Ovary (tissue), 7 donors: ENCODE measurements at regions not wholly inside any gene's neighbourhood (a gene's known extent, or its start where the extent isn't known, plus 50 kb on each side); places are given as distances from the start of the nearest gene placed in this dataset.

Source experiments
- DNase-seq, 5 donors: peaks; one replicate each; pipeline ENCODE4 v3.0.0-alpha.2; 2019 to 2020
- H3K27ac ChIP-seq, 2 donors: fragments of 200-600 bp; one replicate each; pipeline versions ENCODE4 v1.5.1 to v1.8.0; 2019 to 2022
- H3K27me3 ChIP-seq: fragments of 200-600 bp; one replicate; pipeline ENCODE4 v1.8.0; 2022
- H3K36me3 ChIP-seq: fragments of 200-600 bp; sonication (generic); one replicate; pipeline ENCODE4 v1.5.1; 2019
- H3K4me1 ChIP-seq: one replicate; pipeline ENCODE4 v1.8.1; 2013; ENCODE audit warnings: mild to moderate bottlenecking, moderate library complexity; ENCODE audit not compliant: insufficient read depth
- H3K4me3 ChIP-seq: fragments of 200-600 bp; sonication (generic); one replicate; pipeline ENCODE4 v1.5.1; 2017
- H3K9me3 ChIP-seq, 2 donors: fragments of 200-600 bp in 1 of 2; sonication (generic) in 1 of 2; one replicate each; pipeline versions ENCODE4 v1.5.1 to v1.8.1; 2013 to 2019; ENCODE audit warnings: mild to moderate bottlenecking in 1 of 2, moderate library complexity in 1 of 2
- EP300 ChIP-seq: sonication (generic); formaldehyde crosslinking; IDR thresholded peaks from one replicate; pipeline ENCODE4 v1.6.1; 2017; ENCODE audit warnings: antibody characterized with exemption
- POLR2A ChIP-seq: fragments of 450-650 bp; IDR thresholded peaks from one replicate; pipeline ENCODE4 v1.6.1; 2017; ENCODE audit warnings: antibody characterized with exemption, mild to moderate bottlenecking, moderate library complexity
- WGBS, 3 donors: extraction: QIAGEN DNeasy Blood & Tissue Kit in 1 of 3; methylation state at CpG; one replicate each; pipeline versions ENCODE4 v1.1.5 to v1.1.7; 2013 to 2017; 5-methylcytosine and 5-hydroxymethylcytosine counted together
- intact Hi-C, 4 donors: fragments of 100-400 bp; cut with DNase I; formaldehyde crosslinking; loops; one replicate each; pipeline versions ENCODE4 v1.11.0 to v1.15.1; 2022 to 2023
- TF ChIP-seq, protein P1 (sequence below), 3 donors: fragments of 450-650 bp in 2 of 3; fragments of 200-600 bp in 1 of 3; IDR thresholded peaks; one replicate each; pipeline versions ENCODE4 v1.5.1 to v1.8.0; 2016 to 2022; ENCODE audit warnings: antibody characterized with exemption in 3 of 3, mild to moderate bottlenecking in 1 of 3
- donor health status: DM: no; HTN: no; CAD: no; lungs with moderate emphysema.
- donor health status: DM: no; HTN: no; CAD: no.
- donor health status: Bipolar disorder and iron deficiency.
- donor health status: DM: no; HTN: no; CAD: no.
- donor health status: DM: yes; HTN: yes; CAD: no.

DNA sequence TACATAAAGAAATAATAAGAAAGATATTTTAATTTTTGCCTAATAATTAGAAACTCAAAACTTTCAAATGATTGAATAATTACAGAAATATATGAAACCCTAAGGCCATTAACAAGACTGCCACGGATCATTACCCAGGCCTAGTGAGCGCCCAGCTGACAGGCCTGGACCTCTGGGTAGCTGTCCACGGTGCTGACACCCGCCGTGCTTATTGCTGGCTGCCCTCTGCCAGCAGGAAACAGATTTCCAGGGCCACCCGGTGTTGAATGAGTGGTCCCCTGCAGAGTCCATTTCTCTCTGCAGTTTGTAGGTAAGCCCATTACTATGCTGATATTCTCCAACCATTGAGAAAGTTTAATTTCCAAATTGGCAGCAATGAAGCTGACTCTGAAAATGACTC, 254.4 kb upstream of the GJB5 start:
- peak in 1 of 5 donors; percentile 31 for DNase-seq
- H3K36me3 ChIP-seq: no peaks in the 10 kb centered on the region
- H3K9me3 ChIP-seq: no peaks in the 10 kb centered on the region
- 3 to 7% (median 5%) methylated on average over 6 of the region's 6 CpGs for WGBS, 3 donors
- no peak for TF ChIP-seq EP300
- no peak for TF ChIP-seq POLR2A
- TF ChIP-seq, protein P1, sequence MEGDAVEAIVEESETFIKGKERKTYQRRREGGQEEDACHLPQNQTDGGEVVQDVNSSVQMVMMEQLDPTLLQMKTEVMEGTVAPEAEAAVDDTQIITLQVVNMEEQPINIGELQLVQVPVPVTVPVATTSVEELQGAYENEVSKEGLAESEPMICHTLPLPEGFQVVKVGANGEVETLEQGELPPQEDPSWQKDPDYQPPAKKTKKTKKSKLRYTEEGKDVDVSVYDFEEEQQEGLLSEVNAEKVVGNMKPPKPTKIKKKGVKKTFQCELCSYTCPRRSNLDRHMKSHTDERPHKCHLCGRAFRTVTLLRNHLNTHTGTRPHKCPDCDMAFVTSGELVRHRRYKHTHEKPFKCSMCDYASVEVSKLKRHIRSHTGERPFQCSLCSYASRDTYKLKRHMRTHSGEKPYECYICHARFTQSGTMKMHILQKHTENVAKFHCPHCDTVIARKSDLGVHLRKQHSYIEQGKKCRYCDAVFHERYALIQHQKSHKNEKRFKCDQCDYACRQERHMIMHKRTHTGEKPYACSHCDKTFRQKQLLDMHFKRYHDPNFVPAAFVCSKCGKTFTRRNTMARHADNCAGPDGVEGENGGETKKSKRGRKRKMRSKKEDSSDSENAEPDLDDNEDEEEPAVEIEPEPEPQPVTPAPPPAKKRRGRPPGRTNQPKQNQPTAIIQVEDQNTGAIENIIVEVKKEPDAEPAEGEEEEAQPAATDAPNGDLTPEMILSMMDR (IDR thresholded peaks at IDR 0.05): no peak
- no peaks in the 10 kb centered on the region for H3K4me1 ChIP-seq
- no peak overlapping the region for H3K4me3 ChIP-seq
- H3K27ac ChIP-seq: no peak overlapping the region
- intact Hi-C loops: no loop called here
- no peaks in the 10 kb centered on the region for H3K27me3 ChIP-seq

- Histone ChIP-seq H3K9me3 (no peaks in the 10 kb centered on the region), H3K36me3 (no peaks in the 10 kb centered on the region), H3K27me3 (no peaks in the 10 kb centered on the region), H3K27ac (no peak overlapping the region), H3K4me1 (no peaks in the 10 kb centered on the region), H3K4me3 (no peak overlapping the region)
- intact Hi-C loops: no loop called here
- no peak for DNase-seq
- no peak for TF ChIP-seq POLR2A
- no peak for TF ChIP-seq EP300
- TF ChIP-seq, protein P1 (IDR thresholded peaks at IDR 0.05): no peak
Measured at GRCh38 chr1:34511802-34512201, 243.0 kb upstream of the GJB5 start.

- intact Hi-C loops: no loop called here
- no peaks in the 10 kb centered on the region for H3K4me1 ChIP-seq
- DNase-seq: no peak
- no peak overlapping the region for H3K27ac ChIP-seq
- TF ChIP-seq POLR2A (no peak), EP300 (no peak)
- TF ChIP-seq, protein P1 (IDR thresholded peaks at IDR 0.05): no peak
- H3K9me3 ChIP-seq: no peaks in the 10 kb centered on the region
- no peaks in the 10 kb centered on the region for H3K36me3 ChIP-seq
- H3K4me3 ChIP-seq: no peak overlapping the region
- 70 to 93% (median 72%) methylated on average over 4 of the region's 4 CpGs for WGBS, 3 donors
- no peaks in the 10 kb centered on the region for H3K27me3 ChIP-seq
Measured at GRCh38 chr1:34518146-34518699, 236.6 kb upstream of the GJB5 start.

DNA sequence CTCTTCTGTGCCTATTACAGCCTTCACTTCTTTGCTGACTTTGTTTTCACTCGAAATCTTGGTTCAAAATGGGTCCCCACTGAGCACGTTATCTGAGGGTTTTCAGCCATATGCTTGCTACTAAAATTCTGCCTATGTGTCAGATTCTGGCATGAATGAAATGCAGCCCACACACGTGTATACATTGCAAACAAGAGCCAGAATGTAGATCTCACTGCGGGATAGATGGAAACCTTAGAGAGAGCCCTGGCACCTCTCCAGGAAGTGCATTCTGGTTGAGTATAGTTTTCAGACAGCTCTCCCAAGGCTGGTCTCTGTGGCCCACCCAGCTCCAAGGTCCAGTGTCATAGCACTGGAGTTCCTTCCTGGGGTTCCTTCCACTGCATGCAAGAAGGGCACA, 234.7 kb upstream of the GJB5 start:
- H3K36me3 ChIP-seq: no peaks in the 10 kb centered on the region
- WGBS, 3 donors: 17 to 28% (median 23%) methylated on average over 4 of the region's 4 CpGs
- no peaks in the 10 kb centered on the region for H3K4me1 ChIP-seq
- TF ChIP-seq EP300 (no peak), POLR2A (no peak)
- TF ChIP-seq, protein P1 (IDR thresholded peaks at IDR 0.05): no peak
- no peak overlapping the region for H3K4me3 ChIP-seq
- DNase-seq: no peak
- no peak overlapping the region for H3K27ac ChIP-seq
- H3K27me3 ChIP-seq: no peaks in the 10 kb centered on the region
- intact Hi-C loops: no loop called here
- no peaks in the 10 kb centered on the region for H3K9me3 ChIP-seq
